Esophagus squamous epithelium (tissue), 5 donors: ENCODE measurements at regions not wholly inside any gene's neighbourhood (a gene's known extent, or its start where the extent isn't known, plus 50 kb on each side); places are given as distances from the start of the nearest gene placed in this dataset.

Experiments
- DNase-seq: peaks from one replicate; lab custom pipeline; 2025; lab: John Stamatoyannopoulos, UW
- H3K27ac ChIP-seq, 4 donors: fragments of 200-600 bp; sonication (generic); one replicate each; pipeline ENCODE4 v1.5.1; 2016 to 2019; ENCODE audit warnings: mild to moderate bottlenecking in 1 of 4
- H3K27me3 ChIP-seq, 4 donors: fragments of 200-600 bp; sonication (generic); 1 replicate in 3 of 4; 2 replicates in 1 of 4; pipeline versions ENCODE4 v1.5.1 to v1.6.0; 2017 to 2021; ENCODE audit warnings: antibody characterized with exemption in 1 of 4
- H3K36me3 ChIP-seq, 3 donors: fragments of 200-600 bp; sonication (generic); one replicate each; pipeline ENCODE4 v1.5.1; 2016 to 2019
- H3K4me1 ChIP-seq, 3 donors: fragments of 200-600 bp; sonication (generic); one replicate each; pipeline ENCODE4 v1.5.1; 2017 to 2019
- H3K4me3 ChIP-seq, 4 donors: fragments of 200-600 bp; sonication (generic); 1 replicate in 3 of 4; 2 replicates in 1 of 4; pipeline ENCODE4 v1.5.1; 2016 to 2019; ENCODE audit warnings: mild to moderate bottlenecking in 2 of 4, moderate library complexity in 1 of 4
- H3K9me3 ChIP-seq, 3 donors: fragments of 200-600 bp; sonication (generic); one replicate each; pipeline ENCODE4 v1.5.1; 2016 to 2019
- CTCF ChIP-seq, 6 experiments: fragments of 450-650 bp in 4 of 6; fragments of 200-600 bp in 2 of 6; sonication (generic) in 2 of 6; IDR thresholded peaks; one replicate each; pipeline ENCODE4 v1.5.1; 2016 to 2019; ENCODE audit warnings: antibody characterized with exemption in 6 of 6, mild to moderate bottlenecking in 4 of 6, moderate library complexity in 4 of 6
- POLR2A ChIP-seq, 4 donors: fragments of 450-650 bp; IDR thresholded peaks; one replicate each; pipeline ENCODE4 v1.6.1; 2017; ENCODE audit warnings: antibody characterized with exemption in 4 of 4, mild to moderate bottlenecking in 4 of 4, moderate library complexity in 3 of 4
- WGBS, 2 donors: methylation state at CpG; one replicate each; pipeline ENCODE4 v1.1.5; 2018; 5-methylcytosine and 5-hydroxymethylcytosine counted together
- intact Hi-C: fragments of 100-400 bp; cut with DNase I; formaldehyde crosslinking; loops from one replicate; pipeline ENCODE4 v1.15.0; 2022
- donor health status: DM: yes; HTN: yes; CAD: no.

GRCh38 chr2:125373293-125373692 is 1282.7 kb upstream of the GYPC start:
- no peaks in the 10 kb centered on the region for H3K4me1 ChIP-seq
- H3K36me3 ChIP-seq, result no peaks in the 10 kb centered on the region
- no peak overlapping the region for H3K27ac ChIP-seq
- TF ChIP-seq CTCF (IDR thresholded peaks at IDR 0.05), result no peak
- no peak for TF ChIP-seq POLR2A (IDR thresholded peaks at IDR 0.05)
- intact Hi-C loops, result no loop called here
- H3K9me3 ChIP-seq, result no peaks in the 10 kb centered on the region
- H3K4me3 ChIP-seq, result no peak overlapping the region
- WGBS, 2 donors, result 38 to 43% methylated on average over 1 of the region's 1 CpG
- DNase-seq, result no peak
- no peaks in the 10 kb centered on the region for H3K27me3 ChIP-seq

- WGBS, 2 donors, result 69 to 74% methylated on average over 6 to 7 of the region's 7 CpGs
- no peak overlapping the region for H3K27ac ChIP-seq
- no peak for TF ChIP-seq POLR2A (IDR thresholded peaks at IDR 0.05)
- TF ChIP-seq CTCF (IDR thresholded peaks at IDR 0.05), result no peak
- H3K36me3 ChIP-seq, result no peaks in the 10 kb centered on the region
- H3K4me3 ChIP-seq, result no peak overlapping the region
- no peak for DNase-seq
- H3K4me1 ChIP-seq, result no peaks in the 10 kb centered on the region
- H3K9me3 ChIP-seq, result no peaks in the 10 kb centered on the region
- intact Hi-C loops, result no loop called here
- H3K27me3 ChIP-seq, result no peaks in the 10 kb centered on the region
Observed at GRCh38 chr2:125386074-125386473, 1269.9 kb upstream of the GYPC start.

GRCh38 chr2:125397535-125398251 is 1258.3 kb upstream of the GYPC start:
- no peak for DNase-seq
- WGBS, 2 donors, result 72 to 83% methylated on average over 4 of the region's 4 CpGs
- intact Hi-C loops, result no loop called here

GRCh38 chr2:125398738-125399524 is 1257.0 kb upstream of the GYPC start:
- 39 to 43% methylated on average over 7 of the region's 7 CpGs for WGBS, 2 donors
- TF ChIP-seq POLR2A (IDR thresholded peaks at IDR 0.05), result no peak
- TF ChIP-seq CTCF (IDR thresholded peaks at IDR 0.05), result no peak
- H3K9me3 ChIP-seq, result peaks cover 0 to 1% (median 0%) of the 10 kb centered on the region in 3 donors
- H3K27ac ChIP-seq, result no peak overlapping the region
- H3K4me3 ChIP-seq, result no peak overlapping the region
- H3K36me3 ChIP-seq, result no peaks in the 10 kb centered on the region
- intact Hi-C loops, result no loop called here
- H3K4me1 ChIP-seq, result no peaks in the 10 kb centered on the region
- no peak for DNase-seq
- H3K27me3 ChIP-seq, result no peaks in the 10 kb centered on the region

More at GRCh38 chr2:125397535-125398251, 1258.3 kb upstream of the GYPC start:
- no peak for TF ChIP-seq CTCF (IDR thresholded peaks at IDR 0.05)
- TF ChIP-seq POLR2A (IDR thresholded peaks at IDR 0.05), result no peak
- H3K4me3 ChIP-seq, result no peak overlapping the region
- peaks cover 0 to 6% (median 0%) of the 10 kb centered on the region in 3 donors for H3K9me3 ChIP-seq
- H3K27ac ChIP-seq, result no peak overlapping the region
- no peaks in the 10 kb centered on the region for H3K27me3 ChIP-seq
- H3K4me1 ChIP-seq, result no peaks in the 10 kb centered on the region
- H3K36me3 ChIP-seq, result no peaks in the 10 kb centered on the region

- no peak for TF ChIP-seq POLR2A (IDR thresholded peaks at IDR 0.05)
- no peak for TF ChIP-seq CTCF (IDR thresholded peaks at IDR 0.05)
- intact Hi-C loops, result no loop called here
- H3K9me3 ChIP-seq, result no peaks in the 10 kb centered on the region
- 16 to 18% methylated on average over 2 of the region's 2 CpGs for WGBS, 2 donors
- H3K27me3 ChIP-seq, result no peaks in the 10 kb centered on the region
- H3K27ac ChIP-seq, result no peak overlapping the region
- no peak for DNase-seq
- no peaks in the 10 kb centered on the region for H3K36me3 ChIP-seq
- H3K4me3 ChIP-seq, result no peak overlapping the region
- H3K4me1 ChIP-seq, result no peaks in the 10 kb centered on the region
Observed at GRCh38 chr2:125405816-125406215, 1250.1 kb upstream of the GYPC start.
